H9 (cell line): ENCODE measurements at regions not wholly inside any gene's neighbourhood (a gene's known extent, or its start where the extent isn't known, plus 50 kb on each side); places are given as distances from the start of the nearest gene placed in this dataset.
"Not testable (repeated sequence)": the region's sequence is repeated elsewhere in the genome, so short reads cannot be mapped to it uniquely, and the experiment has no call there.

ENCODE experiments used
- DNase-seq: peaks from one replicate; pipeline ENCODE4 v3.0.0-alpha.2; 2017
- H2AFZ ChIP-seq: one replicate; pipeline ENCODE4 v1.6.1; 2013; ENCODE audit warnings: mild to moderate bottlenecking, low read length, control low read depth, moderate library complexity
- H2AK5ac ChIP-seq: 2 replicates; pipeline ENCODE4 v1.6.1; 2013; ENCODE audit warnings: low read length, control low read depth, mixed read lengths; ENCODE audit not compliant: insufficient read length
- H2BK120ac ChIP-seq: one replicate; pipeline ENCODE4 v1.6.1; 2013; ENCODE audit warnings: low read depth, mild to moderate bottlenecking, low read length, control low read depth, inconsistent platforms; ENCODE audit not compliant: poor library complexity, severe bottlenecking
- H2BK12ac ChIP-seq: 2 replicates; pipeline ENCODE4 v1.6.1; 2013; ENCODE audit warnings: low read length, control low read depth, mixed read lengths, low read depth; ENCODE audit not compliant: insufficient read length
- H2BK15ac ChIP-seq: 2 replicates; pipeline ENCODE4 v1.6.1; 2013; ENCODE audit warnings: low read depth, low read length, control low read depth
- H2BK20ac ChIP-seq: one replicate; pipeline ENCODE4 v1.6.1; 2013; ENCODE audit warnings: low read depth, mild to moderate bottlenecking, low read length, control low read depth, inconsistent platforms; ENCODE audit not compliant: poor library complexity, severe bottlenecking
- H2BK5ac ChIP-seq: 2 replicates; pipeline ENCODE4 v1.6.1; 2013; ENCODE audit warnings: low read length, control low read depth, mixed read lengths; ENCODE audit not compliant: insufficient read length
- H3K14ac ChIP-seq: 2 replicates; pipeline ENCODE4 v1.6.1; 2013; ENCODE audit warnings: low read length, control low read depth; ENCODE audit not compliant: insufficient read depth
- H3K18ac ChIP-seq: 2 replicates; pipeline ENCODE4 v1.6.1; 2013; ENCODE audit warnings: low read depth, mild to moderate bottlenecking, mixed read lengths, low read length, control low read depth; ENCODE audit not compliant: insufficient read length
- H3K23ac ChIP-seq: 2 replicates; pipeline ENCODE4 v1.6.1; 2013; ENCODE audit warnings: low read length, control low read depth, mixed read lengths, low read depth; ENCODE audit not compliant: insufficient read length
- H3K23me2 ChIP-seq: 2 replicates; pipeline ENCODE4 v1.6.1; 2013; ENCODE audit warnings: low read depth, mild to moderate bottlenecking, mixed read lengths, low read length, control low read depth; ENCODE audit not compliant: insufficient read length, poor library complexity, severe bottlenecking
- H3K27ac ChIP-seq: 2 replicates; pipeline ENCODE4 v1.5.1; 2013; ENCODE audit warnings: low read length, control low read depth, mixed read lengths, low read depth; ENCODE audit not compliant: insufficient read length
- H3K27me3 ChIP-seq: 2 replicates; pipeline ENCODE4 v1.6.1; 2013; ENCODE audit warnings: low read length, control low read depth, inconsistent platforms; ENCODE audit not compliant: insufficient read depth
- H3K4ac ChIP-seq: 2 replicates; pipeline ENCODE4 v1.6.1; 2013; ENCODE audit warnings: low read depth, mild to moderate bottlenecking, control low read depth, inconsistent platforms, low read length, moderate library complexity
- H3K4me1 ChIP-seq: 2 replicates; pipeline ENCODE4 v1.6.1; 2013; ENCODE audit warnings: low read length, control low read depth, inconsistent platforms; ENCODE audit not compliant: insufficient read depth
- H3K4me2 ChIP-seq: 2 replicates; pipeline ENCODE4 v1.6.1; 2013; ENCODE audit warnings: low read length, control low read depth, mixed read lengths; ENCODE audit not compliant: insufficient read length, insufficient read depth
- H3K56ac ChIP-seq: 2 replicates; pipeline ENCODE4 v1.6.1; 2013; ENCODE audit warnings: low read depth, mild to moderate bottlenecking, mixed read lengths, low read length, control low read depth; ENCODE audit not compliant: insufficient read length
- H3K79me1 ChIP-seq: 2 replicates; pipeline ENCODE4 v1.6.1; 2013; ENCODE audit warnings: low read depth, mild to moderate bottlenecking, moderate library complexity, low read length, control low read depth, inconsistent platforms; ENCODE audit not compliant: insufficient read depth, poor library complexity, severe bottlenecking
- H3K79me2 ChIP-seq: 2 replicates; pipeline ENCODE4 v1.6.1; 2013; ENCODE audit warnings: low read length, control low read depth, inconsistent platforms; ENCODE audit not compliant: insufficient read depth
- H3K9ac ChIP-seq: 2 replicates; pipeline ENCODE4 v1.6.1; 2013; ENCODE audit warnings: low read length, control low read depth, mixed read lengths; ENCODE audit not compliant: insufficient read length; ENCODE audit errors: extremely low read depth
- H3K9me3 ChIP-seq: one replicate; pipeline ENCODE4 v1.6.1; 2013; ENCODE audit warnings: low read depth, low read length, inconsistent platforms; ENCODE audit not compliant: control insufficient read depth
- H3T11ph ChIP-seq: one replicate; pipeline ENCODE4 v1.6.1; 2013; ENCODE audit warnings: mild to moderate bottlenecking, low read length, control low read depth, inconsistent platforms
- H4K20me1 ChIP-seq: one replicate; pipeline ENCODE4 v1.6.1; 2013; ENCODE audit not compliant: control insufficient read depth, insufficient read length, insufficient read depth
- H4K5ac ChIP-seq: 2 replicates; pipeline ENCODE4 v1.6.1; 2013; ENCODE audit warnings: low read depth, mild to moderate bottlenecking, mixed read lengths, low read length, control low read depth; ENCODE audit not compliant: insufficient read length
- H4K8ac ChIP-seq: replicated peaks from 2 replicates; pipeline ENCODE4 v1.6.1; 2013; ENCODE audit warnings: low read length, control low read depth, mixed read lengths, low read depth; ENCODE audit not compliant: insufficient read length
- H4K91ac ChIP-seq: 2 replicates; pipeline ENCODE4 v1.6.1; 2013; ENCODE audit warnings: low read depth, mild to moderate bottlenecking, moderate library complexity, mixed read lengths, low read length, control low read depth; ENCODE audit not compliant: insufficient read length
- H3K27ac Mint-ChIP-seq, 3 experiments: 2 replicates in 2 of 3; 3 replicates in 1 of 3; pipeline ENCODE4 v1.8.0; 2020 to 2021; ENCODE audit warnings: mixed read lengths in 3 of 3, mild to moderate bottlenecking in 1 of 3, moderate library complexity in 1 of 3
- H3K27me3 Mint-ChIP-seq: 2 replicates; pipeline ENCODE4 v1.8.0; 2021; ENCODE audit warnings: low read depth, mild to moderate bottlenecking, moderate library complexity, mixed read lengths
- H3K36me3 Mint-ChIP-seq, 3 experiments: 2 replicates in 2 of 3; 3 replicates in 1 of 3; pipeline ENCODE4 v1.8.0; 2020 to 2021; ENCODE audit warnings: low read depth in 3 of 3, mixed read lengths in 3 of 3; ENCODE audit not compliant: insufficient read depth in 1 of 3
- H3K4me1 Mint-ChIP-seq, 2 experiments: 2 replicates each; pipeline ENCODE4 v1.8.0; 2020; ENCODE audit warnings: mixed read lengths in 2 of 2
- H3K4me3 Mint-ChIP-seq, 2 experiments: 2 replicates in 1 of 2; 3 replicates in 1 of 2; pipeline ENCODE4 v1.8.0; 2020 to 2021; ENCODE audit warnings: mild to moderate bottlenecking in 2 of 2, mixed read lengths in 2 of 2, moderate library complexity in 1 of 2
- H3K9me3 Mint-ChIP-seq, 2 experiments: 2 replicates in 1 of 2; 3 replicates in 1 of 2; pipeline ENCODE4 v1.8.0; 2020; ENCODE audit warnings: mild to moderate bottlenecking in 2 of 2, mixed read lengths in 2 of 2, moderate library complexity in 1 of 2
- CTCF ChIP-seq: fragments of 200-600 bp; sonication (generic); conservative IDR thresholded peaks from 3 replicates; pipeline ENCODE4 v1.8.0; 2021; ENCODE audit warnings: antibody characterized with exemption, mild to moderate bottlenecking
- WGBS: extraction: QIAGEN DNeasy Blood & Tissue Kit; methylation state at CpG from one replicate; pipeline ENCODE4 v1.1.7; 2013; ENCODE audit warnings: missing lambda C conversion rate, low lambda C conversion rate, mixed read lengths; ENCODE audit not compliant: insufficient read length; ENCODE audit errors: extremely low coverage; 5-methylcytosine and 5-hydroxymethylcytosine counted together

GRCh38 chr1:242602001-242602400 lies 77.5 kb upstream of the PLD5 start:
- no peak overlapping the region for H2BK5ac ChIP-seq
- WGBS = no CpG with 5 or more reads among the region's 6 CpGs

GRCh38 chr1:242593756-242594155 lies 69.3 kb upstream of the PLD5 start:
- not testable (repeated sequence) for H3K4me2 ChIP-seq, H3T11ph ChIP-seq, H3K79me2 ChIP-seq, H3K9ac ChIP-seq, H4K20me1 ChIP-seq, DNase-seq, H2AK5ac ChIP-seq, H2BK20ac ChIP-seq, H3K56ac ChIP-seq, H3K4me3 Mint-ChIP-seq, H3K23ac ChIP-seq, H2BK5ac ChIP-seq, H2BK12ac ChIP-seq, H3K14ac ChIP-seq, H3K18ac ChIP-seq, H3K4ac ChIP-seq, H3K23me2 ChIP-seq, H3K79me1 ChIP-seq, H2AFZ ChIP-seq, H2BK120ac ChIP-seq, H3K4me1 ChIP-seq, H3K4me1 Mint-ChIP-seq, H3K9me3 ChIP-seq, H4K91ac ChIP-seq, H4K8ac ChIP-seq, H2BK15ac ChIP-seq, H3K27me3 ChIP-seq, H3K27me3 Mint-ChIP-seq, H4K5ac ChIP-seq, H3K27ac ChIP-seq
- H3K9me3 Mint-ChIP-seq = peaks cover 67 to 74% of the 10 kb centered on the region in 2 experiments
- peaks cover 50 to 81% (median 72%) of the 10 kb centered on the region in 3 experiments for H3K36me3 Mint-ChIP-seq
- no CpG with 5 or more reads among the region's 2 CpGs for WGBS
- peak overlapping the region in 2 of 3 experiments; percentile 41 to 80; a peak in 4 of 7 replicates for H3K27ac Mint-ChIP-seq

More at GRCh38 chr1:242602001-242602400, 77.5 kb upstream of the PLD5 start:
- Histone ChIP-seq H3K27me3 (no peaks in the 10 kb centered on the region), H3T11ph (no peak overlapping the region), H3K4me2 (no peak overlapping the region), H3K4me1 (peaks cover 3% of the 10 kb centered on the region), H3K4ac (no peak overlapping the region), H2BK15ac (no peak overlapping the region), H4K5ac (no peak overlapping the region), H3K27ac (no peak overlapping the region), H3K79me2 (no peaks in the 10 kb centered on the region), H2BK120ac (no peak overlapping the region), H3K79me1 (no peaks in the 10 kb centered on the region), H3K23ac (no peak overlapping the region), H2AK5ac (no peak overlapping the region), H3K14ac (no peak overlapping the region), H2BK20ac (no peak overlapping the region), H2BK12ac (no peak overlapping the region), H3K56ac (no peak overlapping the region), H4K20me1 (no peaks in the 10 kb centered on the region), H3K9ac (no peak overlapping the region), H2AFZ (no peak overlapping the region), H3K9me3 (no peaks in the 10 kb centered on the region), H3K23me2 (no peaks in the 10 kb centered on the region), H4K8ac (no peak overlapping the region), H3K18ac (no peak overlapping the region), H4K91ac (no peak overlapping the region)
- Mint-ChIP-seq H3K27ac (no peak overlapping the region; a peak in 1 of 7 replicates), H3K4me3 (no peak overlapping the region), H3K36me3 (peaks cover 13 to 21% (median 15%) of the 10 kb centered on the region in 3 experiments), H3K27me3 (no peaks in the 10 kb centered on the region), H3K4me1 (peaks cover 8 to 15% of the 10 kb centered on the region in 2 experiments), H3K9me3 (peaks cover 14 to 15% of the 10 kb centered on the region in 2 experiments)
- DNase-seq = no peak
- no peak for TF ChIP-seq CTCF
